ENCODE measurements at regions not wholly inside any gene's neighbourhood (a gene's known extent, or its start where the extent isn't known, plus 50 kb on each side); places are given as distances from the start of the nearest gene placed in this dataset.
"Not testable (repeated sequence)": the region's sequence is repeated elsewhere in the genome, so short reads cannot be mapped to it uniquely, and the experiment has no call there.

DNA sequence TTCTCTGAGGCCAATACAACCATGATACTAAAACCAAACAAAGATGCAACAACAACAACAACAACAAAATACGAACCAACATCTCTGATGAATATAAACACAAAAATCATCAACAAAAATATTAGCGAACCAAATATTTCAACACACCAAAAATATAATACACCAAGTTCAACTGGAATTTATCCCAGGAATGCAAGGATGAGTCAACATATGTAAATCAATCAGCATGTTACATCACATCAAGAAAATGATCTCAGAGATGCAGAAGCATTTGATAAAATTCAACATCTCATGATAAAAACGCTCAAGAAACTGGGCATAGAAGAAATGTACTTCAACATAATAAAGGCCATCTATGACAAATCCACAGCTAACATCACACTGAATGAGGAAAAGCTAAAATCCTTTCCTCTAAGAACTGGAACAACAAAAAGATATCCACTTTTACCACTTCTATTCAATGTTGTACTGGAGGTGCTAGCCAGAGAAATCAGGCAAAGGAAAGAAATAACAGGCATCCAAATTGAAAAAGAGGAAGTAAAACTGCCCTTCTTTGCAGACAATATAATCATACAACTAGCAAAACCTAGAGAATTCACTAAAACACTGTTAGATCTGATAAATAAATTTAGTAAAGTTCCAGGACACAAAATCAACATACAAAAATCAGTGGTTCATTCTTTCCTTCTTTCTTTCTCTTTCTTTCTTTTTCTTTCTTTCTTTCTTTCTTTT is 2448.7 kb upstream of the PCDH20 start:
- DNase-seq = no peak

DNA sequence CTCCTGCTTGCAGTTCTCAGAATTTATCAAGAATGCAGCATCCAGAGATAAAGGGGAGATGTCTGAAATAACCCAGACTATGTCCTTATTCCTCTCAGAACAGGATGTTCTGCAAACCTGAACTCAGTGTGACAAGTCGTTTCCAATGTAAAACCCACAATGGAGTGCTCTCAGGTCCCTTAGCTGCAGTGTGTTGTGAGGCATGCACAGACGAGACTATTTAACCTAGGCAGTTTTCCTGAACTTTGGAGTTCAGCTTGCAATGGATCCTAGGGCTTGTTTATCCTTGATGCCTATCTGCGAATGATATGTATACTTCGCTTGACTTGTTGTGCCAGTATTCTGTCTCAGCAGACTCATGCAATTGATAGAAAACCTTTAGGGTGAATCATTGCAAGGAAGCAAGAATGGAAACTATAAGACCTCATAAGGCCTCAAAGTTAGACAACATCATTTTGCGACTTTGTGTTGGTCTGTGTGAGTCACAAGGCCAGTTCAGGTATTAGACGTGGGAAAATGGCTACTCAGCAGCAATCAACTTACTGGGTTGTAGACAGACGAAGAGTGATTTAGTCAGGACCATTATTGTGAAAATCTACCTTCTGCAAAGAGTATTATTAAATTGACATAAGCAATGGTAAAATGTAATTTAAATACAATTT is 2439.9 kb upstream of the PCDH20 start:
- DNase-seq = no peak

DNA sequence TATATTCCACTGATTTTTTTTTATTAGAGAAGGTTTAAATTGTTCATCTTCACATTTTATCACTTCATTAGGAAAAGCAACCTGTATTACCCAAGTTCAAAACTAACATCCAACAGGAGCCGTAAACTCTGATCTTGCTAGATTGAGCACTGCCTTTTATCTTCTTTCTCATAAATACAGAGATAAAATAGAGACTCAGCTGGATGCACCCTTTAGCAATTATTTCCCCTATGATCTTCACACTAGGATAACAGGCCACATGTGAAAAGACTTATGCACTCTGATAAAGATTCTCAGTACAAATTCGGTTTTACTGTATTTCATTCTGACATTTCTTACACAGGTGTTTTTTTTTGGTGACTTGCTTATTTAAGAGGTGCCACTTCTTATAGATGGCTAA is 2438.2 kb upstream of the PCDH20 start:
- DNase-seq = no peak

DNA sequence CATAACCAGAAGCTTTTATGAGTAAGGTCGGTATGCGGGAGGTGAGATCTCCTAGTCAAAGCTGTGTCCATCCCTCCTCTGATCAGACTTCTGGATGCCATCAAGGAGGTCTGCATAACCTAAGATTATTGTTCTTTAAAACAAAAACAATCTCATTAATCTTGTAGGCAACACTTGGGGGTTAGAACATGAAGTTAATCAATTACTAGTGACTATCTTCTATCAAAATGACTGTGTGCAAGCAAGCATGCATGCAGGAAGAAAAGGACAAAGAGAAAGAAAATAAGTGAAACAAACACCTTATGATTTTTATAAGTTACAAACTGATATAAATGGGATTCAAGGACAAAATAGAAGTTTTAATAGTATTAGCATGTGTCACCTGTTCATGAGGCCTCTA is 2435.9 kb upstream of the PCDH20 start:
- DNase-seq = no peak

DNA sequence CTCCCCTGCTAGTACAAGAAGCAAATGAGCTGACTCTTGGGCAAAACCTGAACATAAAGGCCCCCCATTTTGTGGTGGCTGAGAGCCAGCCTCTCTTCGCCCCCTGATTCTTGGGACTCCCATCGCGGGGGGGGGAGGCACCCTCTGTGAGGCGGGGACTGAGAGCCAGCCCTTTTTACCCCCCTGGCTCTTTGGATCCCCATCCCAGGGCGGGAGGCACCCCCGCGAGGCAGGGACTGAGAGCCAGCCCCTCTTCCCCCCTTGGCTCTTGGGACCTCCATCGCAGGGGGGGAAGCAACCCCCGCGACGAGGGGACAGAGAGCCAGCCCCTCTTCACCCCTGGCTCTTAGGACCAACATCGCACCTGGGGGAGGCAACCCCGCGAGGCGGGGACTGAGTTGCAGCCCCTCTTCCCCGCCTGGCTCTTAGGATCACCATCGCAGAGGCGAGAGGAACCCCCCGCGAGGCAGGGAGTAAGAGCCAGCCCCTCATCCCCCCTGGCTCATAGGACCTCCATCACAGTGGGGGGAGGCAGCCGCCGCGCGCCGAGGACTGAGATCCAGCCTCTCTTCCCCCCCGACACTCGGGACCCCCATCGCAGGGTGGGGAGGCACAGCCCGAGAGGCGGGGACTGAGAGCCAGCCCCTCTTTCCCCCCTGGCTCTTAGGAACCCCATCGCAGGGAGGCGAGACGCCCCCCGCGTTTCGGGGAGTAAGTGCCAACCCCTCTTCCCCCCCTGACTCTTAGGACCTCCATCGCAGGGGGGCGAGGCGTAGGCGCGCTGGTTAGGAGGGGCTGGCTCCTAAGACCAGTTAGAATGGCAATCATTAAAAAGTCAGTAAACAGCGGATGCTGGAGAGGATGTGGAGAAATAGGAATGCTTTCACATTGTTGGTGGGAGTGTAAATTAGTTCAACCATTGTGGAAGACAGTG is 2428.4 kb upstream of the PCDH20 start:
- DNase-seq = no peak

DNA sequence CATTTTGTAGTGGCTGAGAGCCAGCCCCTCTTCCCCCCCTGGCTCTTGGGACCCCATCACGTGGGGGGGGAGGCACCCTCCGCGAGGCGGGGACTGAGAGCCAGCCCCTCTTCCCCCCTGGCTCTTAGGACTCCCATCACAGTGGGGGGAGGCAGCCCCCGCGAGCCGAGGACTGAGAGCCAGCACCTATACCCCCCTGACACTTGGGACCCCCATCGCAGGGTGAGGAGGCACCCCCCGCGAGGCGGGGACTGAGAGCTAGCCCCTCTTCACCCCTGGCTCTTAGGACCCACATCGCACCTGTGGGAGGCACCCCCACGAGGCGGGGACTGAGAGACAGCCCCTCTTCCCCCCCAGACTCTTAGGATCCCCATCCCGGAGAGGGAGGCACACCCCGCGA is 2426.5 kb upstream of the PCDH20 start:
- no peak for DNase-seq

DNA sequence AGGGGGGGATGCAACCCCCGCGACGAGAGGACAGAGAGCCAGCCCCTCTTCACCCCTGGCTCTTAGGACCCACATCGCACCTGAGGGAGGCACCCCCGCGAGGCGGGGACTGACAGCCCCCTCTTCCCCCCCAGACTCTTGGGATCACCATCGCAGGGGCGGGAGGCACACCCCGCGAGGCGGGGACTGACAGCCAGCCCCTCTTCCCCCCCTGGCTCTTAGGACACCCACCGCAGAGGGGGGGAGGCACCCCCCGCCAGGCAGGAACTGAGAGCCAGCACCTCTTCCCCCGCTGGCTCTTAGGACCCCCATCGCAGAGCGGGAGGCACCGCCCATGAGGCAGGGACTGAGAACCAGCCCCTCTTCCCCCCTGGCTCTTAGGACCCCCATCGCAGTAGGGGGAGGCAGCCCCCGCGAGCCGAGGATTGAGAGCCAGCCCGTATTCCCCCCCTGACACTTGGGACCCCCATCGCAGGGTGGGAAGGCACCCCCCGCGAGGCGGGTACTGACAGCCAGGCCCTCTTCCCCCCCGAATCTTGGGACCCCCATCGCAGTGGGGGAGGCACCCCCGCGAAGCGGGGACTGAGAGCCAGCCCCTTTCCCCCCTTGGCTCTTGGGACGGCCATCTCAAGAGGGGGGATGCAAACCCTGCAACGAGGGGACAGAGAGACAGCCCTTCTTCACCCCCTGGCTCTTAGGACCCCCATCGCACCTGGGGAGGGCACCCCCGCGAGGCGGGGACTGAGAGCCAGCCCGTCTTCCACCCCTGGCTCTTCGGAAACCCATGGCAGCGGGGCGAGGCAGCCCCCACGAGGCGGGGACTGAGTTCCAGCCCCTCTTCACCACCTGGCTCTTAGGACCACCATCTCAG is 2425.1 kb upstream of the PCDH20 start:
- no peak for DNase-seq

DNA sequence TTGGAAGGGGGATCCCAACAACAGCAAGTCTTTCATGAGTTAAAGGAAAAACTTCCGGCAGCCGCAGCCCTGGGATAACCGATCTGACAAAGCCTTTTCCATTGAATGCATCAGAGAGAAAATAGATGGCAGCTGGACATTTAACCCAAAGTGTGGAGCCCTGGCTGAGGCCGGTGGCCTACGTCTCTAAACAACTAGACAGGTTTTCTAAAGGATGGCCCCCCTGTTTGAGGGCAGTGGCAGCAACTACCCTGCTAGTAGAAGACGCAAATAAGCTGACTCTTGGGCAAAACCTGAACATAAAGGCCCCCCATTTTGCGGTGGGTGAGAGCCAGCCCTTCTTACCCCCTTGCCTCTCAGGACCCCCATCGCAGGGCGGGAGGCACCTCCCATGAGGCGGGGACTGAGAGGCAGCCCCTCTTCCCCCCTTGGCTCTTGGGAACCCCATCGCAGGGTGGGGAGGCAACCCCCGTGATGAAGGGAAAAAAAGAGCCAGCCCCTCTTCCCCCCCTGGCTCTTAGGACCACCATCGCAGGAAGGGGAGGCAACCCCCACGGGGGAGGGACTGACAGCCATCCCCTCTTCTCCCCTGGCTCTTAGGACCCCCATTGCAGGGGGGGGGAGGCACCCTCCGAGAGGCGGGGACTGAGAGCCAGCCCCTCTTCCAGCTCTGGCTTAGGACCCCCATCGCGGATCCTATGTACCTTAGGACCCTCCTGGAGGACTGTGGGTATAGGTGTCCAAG is 2422.9 kb upstream of the PCDH20 start:
- no peak for DNase-seq

DNA sequence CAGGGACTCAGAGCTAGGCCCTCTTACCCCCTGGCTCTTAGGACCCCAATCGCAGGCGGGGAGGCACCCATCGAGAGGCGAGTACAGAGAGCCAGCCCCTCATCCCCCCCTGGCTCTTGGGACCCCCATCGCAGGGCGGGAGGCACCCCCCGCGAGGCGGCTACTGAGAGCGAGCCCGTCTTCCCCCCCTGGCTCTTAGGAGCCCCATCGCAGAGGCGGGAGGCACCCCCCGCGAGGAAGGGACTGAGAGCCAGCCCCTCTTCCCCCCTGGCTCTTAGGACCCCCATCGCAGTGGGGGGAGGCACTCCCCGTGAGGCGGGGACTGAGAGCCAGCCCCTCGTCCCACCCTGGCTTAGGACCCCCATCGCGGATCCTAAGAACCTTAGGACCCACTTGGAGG is 2422.1 kb upstream of the PCDH20 start:
- not testable (repeated sequence) for DNase-seq

DNA sequence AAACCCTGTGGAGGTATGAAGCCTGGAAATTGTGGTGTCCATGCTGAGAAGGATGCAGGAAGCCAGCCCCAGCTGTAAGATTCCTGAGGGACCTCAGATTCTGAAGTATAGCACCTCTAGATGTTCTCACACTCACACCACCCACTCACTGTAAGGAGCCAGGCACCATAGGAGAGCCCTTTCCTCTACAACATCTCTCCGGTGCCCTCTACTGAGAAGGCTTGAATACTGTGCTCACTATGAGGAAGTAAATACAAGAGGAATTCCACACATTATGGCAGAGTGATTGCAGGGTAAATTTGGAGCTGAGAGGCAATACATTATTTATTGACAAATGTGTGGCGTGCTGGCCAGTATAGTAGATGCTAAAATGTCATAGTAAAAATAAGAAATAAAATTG is 2414.0 kb upstream of the PCDH20 start:
- not testable (repeated sequence) for DNase-seq

DNA sequence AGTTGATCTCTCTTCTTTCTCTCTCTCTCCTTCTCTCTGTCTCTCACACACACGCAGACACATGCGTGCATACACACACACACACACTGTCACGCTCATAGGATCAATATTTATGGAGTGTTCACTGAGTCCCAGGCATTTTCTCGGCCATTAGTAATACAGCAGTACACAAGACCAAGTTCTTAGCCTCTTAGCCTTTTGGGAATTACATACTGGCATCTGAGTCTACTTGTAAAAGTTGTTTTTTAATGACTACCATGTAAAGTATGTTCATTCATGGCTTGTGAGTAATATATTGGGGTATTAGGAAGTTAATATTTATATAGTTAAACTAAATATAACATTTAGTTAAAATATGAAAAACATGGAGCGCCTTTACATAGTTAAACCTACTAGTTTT is 2406.1 kb upstream of the PCDH20 start:
- DNase-seq = not testable (repeated sequence)

DNA sequence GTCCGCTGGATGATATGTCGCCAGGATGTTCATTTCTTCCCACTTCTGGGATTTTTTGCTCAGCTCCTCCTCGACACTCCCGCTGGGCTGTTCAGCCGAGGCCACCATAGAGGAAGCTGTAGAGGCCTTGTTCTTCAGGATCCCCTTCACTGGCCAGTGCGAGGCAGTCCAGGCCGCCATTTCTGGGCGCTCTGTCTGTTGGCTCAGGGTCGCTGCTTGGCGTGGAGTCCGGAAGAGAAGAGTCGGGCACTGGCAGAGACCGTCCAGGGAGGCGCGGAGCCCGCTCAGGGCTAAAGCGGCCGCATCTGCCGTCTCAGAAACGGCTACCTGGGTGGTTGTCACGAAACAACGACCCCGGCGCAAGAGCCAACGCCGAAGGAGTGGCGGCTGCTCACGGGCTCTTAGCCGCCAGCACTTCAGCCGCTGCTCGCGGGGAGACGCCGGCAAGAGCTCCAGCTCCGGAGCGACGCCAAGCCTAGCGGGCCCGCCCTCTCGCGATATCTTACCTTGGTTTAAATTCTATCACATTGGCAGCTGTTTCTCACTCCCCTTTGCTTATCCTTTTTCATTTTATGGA is 2395.9 kb upstream of the PCDH20 start:
- not testable (repeated sequence) for DNase-seq

DNA sequence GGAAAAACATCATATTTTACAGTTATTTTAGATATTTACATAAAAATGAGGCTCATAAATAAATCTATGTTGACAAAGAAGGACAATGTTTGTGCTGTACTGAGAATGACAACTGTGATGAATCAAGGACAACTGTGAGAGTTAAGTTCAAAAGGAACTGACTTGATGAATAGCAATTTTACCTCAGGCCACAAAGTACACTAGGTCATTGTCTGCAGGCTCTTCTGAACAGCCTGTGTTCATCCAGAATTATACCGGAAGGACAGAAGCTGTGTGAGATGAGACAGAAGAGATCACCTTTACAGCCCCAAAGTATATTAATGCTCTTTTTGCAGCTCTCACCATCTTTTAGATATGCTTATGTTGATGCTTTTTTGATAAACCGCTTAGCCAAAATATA is 2375.5 kb upstream of the PCDH20 start:
- DNase-seq = not testable (repeated sequence)

DNA sequence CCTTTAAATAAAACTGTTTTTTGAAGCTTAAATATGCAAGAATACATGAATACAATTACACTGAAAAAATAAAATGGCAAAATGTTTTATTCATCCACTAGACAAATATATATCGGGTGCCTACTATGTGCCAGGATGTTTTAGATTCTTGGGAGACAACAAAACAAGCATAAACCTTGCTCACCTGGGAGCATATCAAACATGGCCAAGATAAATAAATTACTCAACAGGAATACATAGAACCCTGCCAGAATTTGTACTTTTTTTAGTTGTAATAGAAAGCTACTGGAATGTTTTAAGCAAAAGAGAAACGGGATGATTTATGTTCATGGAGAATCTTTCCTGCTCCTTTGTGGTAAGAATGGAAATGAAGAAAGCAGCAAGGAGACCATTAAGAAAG is 2358.5 kb upstream of the PCDH20 start:
- DNase-seq = no peak

DNA sequence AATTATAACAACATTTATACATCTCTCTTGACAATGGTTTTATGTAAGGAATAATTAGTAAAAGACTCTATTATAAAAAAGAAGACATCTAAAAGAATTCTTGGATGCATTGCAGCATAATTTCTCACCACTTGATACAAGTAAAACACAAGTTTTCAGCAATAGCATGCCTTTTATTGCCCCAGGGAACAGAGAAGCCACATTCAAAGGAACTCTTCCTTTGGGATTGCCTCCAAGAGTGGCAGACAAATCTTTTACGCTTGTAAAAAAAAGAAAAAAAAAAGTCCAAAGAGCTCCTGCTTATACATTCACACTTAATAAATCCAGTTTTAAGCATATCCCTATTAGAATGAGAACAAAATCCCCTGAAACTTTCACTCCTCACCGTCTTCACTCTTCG is 2357.8 kb upstream of the PCDH20 start:
- DNase-seq = no peak

DNA sequence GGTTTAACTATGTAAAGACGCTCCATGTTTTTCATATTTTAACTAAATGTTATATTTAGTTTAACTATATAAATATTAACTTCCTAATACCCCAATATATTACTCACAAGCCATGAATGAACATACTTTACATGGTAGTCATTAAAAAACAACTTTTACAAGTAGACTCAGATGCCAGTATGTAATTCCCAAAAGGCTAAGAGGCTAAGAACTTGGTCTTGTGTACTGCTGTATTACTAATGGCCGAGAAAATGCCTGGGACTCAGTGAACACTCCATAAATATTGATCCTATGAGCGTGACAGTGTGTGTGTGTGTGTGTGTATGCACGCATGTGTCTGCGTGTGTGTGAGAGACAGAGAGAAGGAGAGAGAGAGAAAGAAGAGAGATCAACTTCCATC is 2342.0 kb upstream of the PCDH20 start:
- DNase-seq = not testable (repeated sequence)

DNA sequence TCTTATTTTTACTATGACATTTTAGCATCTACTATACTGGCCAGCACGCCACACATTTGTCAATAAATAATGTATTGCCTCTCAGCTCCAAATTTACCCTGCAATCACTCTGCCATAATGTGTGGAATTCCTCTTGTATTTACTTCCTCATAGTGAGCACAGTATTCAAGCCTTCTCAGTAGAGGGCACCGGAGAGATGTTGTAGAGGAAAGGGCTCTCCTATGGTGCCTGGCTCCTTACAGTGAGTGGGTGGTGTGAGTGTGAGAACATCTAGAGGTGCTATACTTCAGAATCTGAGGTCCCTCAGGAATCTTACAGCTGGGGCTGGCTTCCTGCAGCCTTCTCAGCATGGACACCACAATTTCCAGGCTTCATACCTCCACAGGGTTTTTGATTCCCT is 2334.2 kb upstream of the PCDH20 start:
- DNase-seq = not testable (repeated sequence)

DNA sequence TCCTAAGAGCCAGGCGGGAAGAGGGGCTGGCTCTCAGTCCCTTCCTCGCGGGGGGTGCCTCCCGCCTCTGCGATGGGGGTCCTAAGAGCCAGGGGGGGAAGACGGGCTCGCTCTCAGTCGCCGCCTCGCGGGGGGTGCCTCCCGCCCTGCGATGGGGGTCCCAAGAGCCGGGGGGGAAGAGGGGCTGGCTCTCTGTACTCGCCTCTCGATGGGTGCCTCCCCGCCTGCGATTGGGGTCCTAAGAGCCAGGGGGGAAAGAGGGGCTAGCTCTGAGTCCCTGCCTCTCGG is 2326.1 kb upstream of the PCDH20 start:
- not testable (repeated sequence) for DNase-seq

DNA sequence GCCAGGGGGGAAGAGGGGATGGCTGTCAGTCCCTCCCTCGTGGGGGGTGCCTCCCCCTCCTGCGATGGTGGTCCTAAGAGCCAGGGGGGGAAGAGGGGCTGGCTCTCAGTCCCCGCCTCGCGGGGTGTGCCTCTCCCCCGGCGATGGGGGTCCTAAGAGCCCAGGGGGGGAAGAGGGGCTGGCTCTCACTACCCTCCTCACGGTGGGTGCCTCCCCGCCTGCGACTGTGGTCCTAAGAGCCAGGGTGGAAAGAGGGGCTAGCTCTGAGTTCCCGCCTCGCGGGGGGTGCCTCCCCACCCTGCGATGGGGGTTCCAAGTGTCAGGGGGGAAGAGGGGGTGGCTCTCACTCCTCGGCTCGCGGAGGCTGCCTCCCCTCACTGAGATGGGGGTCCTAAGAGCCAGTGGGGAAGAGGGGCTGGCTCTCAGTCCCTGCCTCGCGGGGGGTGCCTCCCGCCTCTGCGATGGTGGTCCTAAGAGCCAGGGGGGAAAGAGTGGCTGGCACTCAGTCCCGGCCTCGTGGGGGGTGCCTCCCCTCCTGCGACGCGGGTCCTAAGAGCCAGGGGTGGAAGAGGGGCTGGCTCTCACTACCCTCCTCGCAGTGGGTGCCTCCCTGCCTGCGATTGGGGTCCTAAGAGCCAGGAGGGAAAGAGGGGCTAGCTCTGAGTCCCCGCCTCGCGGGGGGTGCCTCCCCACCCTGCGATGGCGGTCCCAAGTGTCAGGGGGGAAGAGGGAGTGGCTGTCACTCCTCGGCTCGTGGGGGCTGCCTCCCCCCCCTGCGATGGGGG is 2325.6 kb upstream of the PCDH20 start:
- no peak for DNase-seq

DNA sequence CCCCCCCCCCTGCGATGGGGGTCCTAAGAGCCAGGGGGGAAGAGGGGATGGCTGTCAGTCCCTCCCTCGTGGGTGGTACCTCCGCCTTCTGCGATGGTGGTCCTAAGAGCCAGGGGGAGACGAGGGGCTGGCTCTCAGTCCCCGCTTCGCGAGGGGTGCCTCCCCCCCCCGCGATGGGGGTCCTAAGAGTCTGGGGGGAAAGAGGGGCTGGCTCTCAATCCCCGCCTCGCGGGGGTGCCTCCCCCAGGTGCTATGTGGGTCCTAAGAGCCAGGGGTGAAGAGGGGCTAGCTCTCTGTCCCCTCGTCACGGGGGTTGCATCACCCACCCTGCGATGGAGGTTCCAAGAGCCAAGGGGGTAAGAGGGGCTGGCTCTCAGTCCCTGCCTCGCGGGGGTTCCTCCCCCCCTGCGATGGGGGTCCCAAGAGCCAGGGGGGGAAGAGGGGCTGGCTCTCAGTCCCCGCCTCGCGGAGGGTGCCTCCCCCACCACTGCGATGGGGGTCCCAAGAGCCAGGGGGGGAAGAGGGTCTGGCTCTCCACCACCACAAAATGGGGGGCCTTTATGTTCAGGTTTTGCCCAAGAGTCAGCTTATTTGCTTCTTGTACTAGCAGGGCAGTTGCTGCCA is 2323.6 kb upstream of the PCDH20 start:
- not testable (repeated sequence) for DNase-seq

Data from NCI-H446 (cell line).